Ishikawa (cell line): ENCODE measurements at regions not wholly inside any gene's neighbourhood (a gene's known extent, or its start where the extent isn't known, plus 50 kb on each side); places are given as distances from the start of the nearest gene placed in this dataset.
A peak's percentile ranks its signal among the peaks of the same experiment; 100 is the strongest.

Experiments
- CEBPB ChIP-seq: IDR thresholded peaks from 2 replicates; pipeline ENCODE4 v1.6.1; 2012
- CREB1 ChIP-seq: IDR thresholded peaks from 2 replicates; pipeline ENCODE4 v1.6.1; 2012; ENCODE audit warnings: low read depth
- EGR1 ChIP-seq: IDR thresholded peaks from 2 replicates; pipeline ENCODE4 v1.6.1; 2012
- EP300 ChIP-seq: IDR thresholded peaks from 2 replicates; pipeline ENCODE4 v1.6.1; 2012; ENCODE audit warnings: borderline replicate concordance
- FOXM1 ChIP-seq: IDR thresholded peaks from 2 replicates; pipeline ENCODE4 v1.6.1; 2012; ENCODE audit warnings: low read depth, borderline replicate concordance
- MAX ChIP-seq: IDR thresholded peaks from 2 replicates; pipeline ENCODE4 v1.6.1; 2012
- NFIC ChIP-seq: IDR thresholded peaks from 2 replicates; pipeline ENCODE4 v1.6.1; 2012
- RAD21 ChIP-seq: IDR thresholded peaks from 2 replicates; pipeline ENCODE4 v1.6.1; 2012; ENCODE audit warnings: low read depth
- REST ChIP-seq: IDR thresholded peaks from 2 replicates; pipeline ENCODE4 v1.6.1; 2012; ENCODE audit warnings: low read depth, mild to moderate bottlenecking
- TAF1 ChIP-seq: IDR thresholded peaks from 2 replicates; pipeline ENCODE4 v1.6.1; 2012; ENCODE audit warnings: low read depth, mild to moderate bottlenecking
- TCF12 ChIP-seq: IDR thresholded peaks from 2 replicates; pipeline ENCODE4 v1.6.1; 2012; ENCODE audit warnings: low read depth
- TEAD4 ChIP-seq: IDR thresholded peaks from 2 replicates; pipeline ENCODE4 v1.6.1; 2012
- USF1 ChIP-seq: IDR thresholded peaks from 2 replicates; pipeline ENCODE4 v1.6.1; 2012
- YY1 ChIP-seq: IDR thresholded peaks from 2 replicates; pipeline ENCODE4 v1.6.1; 2012; ENCODE audit warnings: low read depth
- ZBTB7A ChIP-seq: IDR thresholded peaks from 2 replicates; pipeline ENCODE4 v1.6.1; 2012; ENCODE audit warnings: low read depth

GRCh38 chr13:44660050-44660449, 83.9 kb upstream of the TSC22D1 start:
- TF ChIP-seq NFIC, result no peak
- TF ChIP-seq TEAD4, result no peak
- no peak for TF ChIP-seq CREB1
- no peak for TF ChIP-seq USF1
- TF ChIP-seq TAF1, result no peak
- TF ChIP-seq EP300, result no peak
- no peak for TF ChIP-seq YY1
- no peak for TF ChIP-seq RAD21
- TF ChIP-seq TCF12, result no peak

GRCh38 chr13:44652962-44653660, 77.0 kb upstream of the TSC22D1 start:
- TF ChIP-seq EGR1 (no peak), CEBPB (no peak), CREB1 (no peak), RAD21 (no peak), TEAD4 (no peak), REST (no peak), USF1 (no peak), FOXM1 (no peak), NFIC (no peak), YY1 (no peak), MAX (no peak), TCF12 (no peak), TAF1 (no peak), ZBTB7A (no peak)

- TF ChIP-seq TEAD4 (no peak), RAD21 (no peak), CEBPB (no peak), EGR1 (no peak), TAF1 (no peak), NFIC (no peak), TCF12 (no peak)
Observed at GRCh38 chr13:44652168-44652567, 76.0 kb upstream of the TSC22D1 start.

GRCh38 chr13:44651724-44652123, 75.6 kb upstream of the TSC22D1 start:
- no peak for TF ChIP-seq FOXM1
- TF ChIP-seq TAF1, result no peak
- no peak for TF ChIP-seq CREB1
- TF ChIP-seq ZBTB7A, result no peak

GRCh38 chr13:44651209-44651608, 75.1 kb upstream of the TSC22D1 start:
- TF ChIP-seq NFIC (no peak), EGR1 (no peak), TCF12 (no peak), CEBPB (no peak), REST (no peak)

GRCh38 chr13:44649834-44650233, 73.7 kb upstream of the TSC22D1 start:
- TF ChIP-seq CEBPB, result no peak
- no peak for TF ChIP-seq RAD21
- no peak for TF ChIP-seq YY1
- no peak for TF ChIP-seq USF1
- no peak for TF ChIP-seq TCF12
- no peak for TF ChIP-seq NFIC
- no peak for TF ChIP-seq EP300
- TF ChIP-seq EGR1, result no peak

GRCh38 chr13:44649104-44649428, 72.9 kb upstream of the TSC22D1 start:
- TF ChIP-seq ZBTB7A (no peak), TEAD4 (peak; percentile 43; the same call in 1 of the 2 replicates), REST (no peak), USF1 (no peak), EGR1 (no peak), CREB1 (no peak), TAF1 (no peak), CEBPB (no peak), FOXM1 (peak; percentile 51; the same call in 1 of the 2 replicates), MAX (peak; percentile 53), EP300 (peak; percentile 64; the same call in 1 of the 2 replicates), RAD21 (peak; percentile 15; the same call in 1 of the 2 replicates), NFIC (no peak), YY1 (no peak), TCF12 (peak; percentile 64)
